ENCODE measurements at regions not wholly inside any gene's neighbourhood (a gene's known extent, or its start where the extent isn't known, plus 50 kb on each side); places are given as distances from the start of the nearest gene placed in this dataset.
A peak's percentile ranks its signal among the peaks of the same experiment; 100 is the strongest.
"Not testable (repeated sequence)": the region's sequence is repeated elsewhere in the genome, so short reads cannot be mapped to it uniquely, and the experiment has no call there.

DNA sequence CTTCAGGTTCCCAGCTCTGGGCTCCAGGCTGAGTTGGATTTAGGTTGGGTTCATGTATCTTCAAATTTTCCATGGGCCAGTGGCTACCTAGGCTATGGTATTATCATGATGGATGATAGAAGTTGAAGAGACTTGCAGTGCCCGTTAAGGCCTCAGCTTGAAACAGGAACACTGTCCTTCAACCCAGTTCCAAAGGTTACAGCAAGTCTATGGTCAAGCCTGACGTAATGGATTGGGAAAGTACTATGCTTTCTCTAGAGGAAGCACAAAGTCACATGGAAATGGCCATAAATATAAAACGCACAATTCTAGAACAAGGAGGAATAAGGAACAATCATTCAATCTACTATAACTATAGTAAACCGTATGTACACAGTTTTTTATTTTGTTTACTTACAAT is 593.2 kb downstream of the ZEB2 start:
- H3K36me3 Mint-ChIP-seq (ENCODE audit: low read depth) = no peaks in the 10 kb centered on the region
- H3K4me1 Mint-ChIP-seq = peaks cover 19% of the 10 kb centered on the region
- no peak for TF ChIP-seq CTCF (IDR thresholded peaks at IDR 0.05; ENCODE audit: unreplicated experiment in 3 of 3)
- H3K9me3 Mint-ChIP-seq = peaks cover 12% of the 10 kb centered on the region
- peak overlapping the region in 1 of 3 experiments; percentile 60 for H3K27ac Mint-ChIP-seq
- H3K4me3 Mint-ChIP-seq = no peak overlapping the region
- H3K27me3 Mint-ChIP-seq (ENCODE audit: low read depth) = no peaks in the 10 kb centered on the region

DNA sequence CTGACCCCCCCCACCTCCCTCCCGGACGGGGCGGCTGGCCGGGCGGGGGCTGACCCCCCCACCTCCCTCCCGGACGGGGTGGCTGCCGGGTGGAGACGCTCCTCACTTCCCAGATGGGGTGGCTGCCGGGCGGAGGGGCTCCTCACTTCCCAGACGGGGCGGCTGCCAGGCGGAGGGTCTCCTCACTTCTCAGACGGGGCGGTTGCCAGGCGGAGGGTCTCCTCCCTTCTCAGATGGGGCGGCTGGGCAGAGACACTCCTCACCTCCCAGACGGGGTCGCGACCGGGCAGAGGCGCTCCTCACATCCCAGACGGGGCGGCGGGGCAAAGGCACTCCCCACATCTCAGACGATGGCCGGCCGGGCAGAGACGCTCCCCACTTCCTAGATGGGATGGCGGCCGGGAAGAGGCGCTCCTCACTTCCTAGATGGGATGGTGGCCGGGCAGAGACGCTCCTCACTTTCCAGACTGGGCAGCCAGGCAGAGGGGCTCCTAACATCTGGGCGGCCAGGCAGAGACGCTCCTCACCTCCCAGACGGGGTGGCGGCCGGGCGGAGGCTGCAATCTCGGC is 597.6 kb downstream of the ZEB2 start:
- not testable (repeated sequence) for H3K4me3 Mint-ChIP-seq; H3K4me1 Mint-ChIP-seq; H3K27me3 Mint-ChIP-seq (ENCODE audit: low read depth)
- H3K27ac Mint-ChIP-seq = peak overlapping the region in 1 of 3 experiments; percentile 39
- peaks cover 36% of the 10 kb centered on the region for H3K9me3 Mint-ChIP-seq
- peaks cover 19% of the 10 kb centered on the region for H3K36me3 Mint-ChIP-seq (ENCODE audit: low read depth)

DNA sequence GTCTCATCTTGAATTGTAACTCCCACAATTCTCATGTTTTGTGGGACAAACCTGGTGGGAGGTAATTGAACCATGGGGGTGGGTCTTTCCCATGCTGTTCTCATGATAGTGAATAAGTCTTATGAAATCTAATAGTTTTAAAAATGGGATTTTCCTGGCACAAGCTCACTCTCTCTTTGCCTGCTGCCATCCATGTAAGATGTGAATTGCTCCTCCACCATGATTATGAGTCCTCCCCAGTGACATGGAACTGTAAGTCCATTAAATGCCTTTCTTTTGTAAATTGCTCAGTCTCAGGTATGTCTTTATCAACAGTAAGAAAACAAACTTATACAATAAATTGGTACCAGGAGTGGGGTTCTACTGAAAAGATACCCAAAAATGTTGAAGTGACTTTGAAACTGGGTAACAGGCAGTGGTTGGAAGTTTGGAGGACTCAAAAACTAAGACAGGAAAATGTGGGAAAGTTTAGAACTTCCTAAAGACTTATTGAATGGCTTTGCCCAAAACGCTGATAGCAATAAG is 601.4 kb downstream of the ZEB2 start:
- H3K4me3 Mint-ChIP-seq = no peak overlapping the region
- peaks cover 19% of the 10 kb centered on the region for H3K36me3 Mint-ChIP-seq (ENCODE audit: low read depth)
- H3K27me3 Mint-ChIP-seq (ENCODE audit: low read depth) = no peaks in the 10 kb centered on the region
- H3K27ac Mint-ChIP-seq = no peak overlapping the region
- peaks cover 46% of the 10 kb centered on the region for H3K9me3 Mint-ChIP-seq
- TF ChIP-seq CTCF (IDR thresholded peaks at IDR 0.05; ENCODE audit: unreplicated experiment in 3 of 3) = no peak
- peaks cover 4% of the 10 kb centered on the region for H3K4me1 Mint-ChIP-seq

DNA sequence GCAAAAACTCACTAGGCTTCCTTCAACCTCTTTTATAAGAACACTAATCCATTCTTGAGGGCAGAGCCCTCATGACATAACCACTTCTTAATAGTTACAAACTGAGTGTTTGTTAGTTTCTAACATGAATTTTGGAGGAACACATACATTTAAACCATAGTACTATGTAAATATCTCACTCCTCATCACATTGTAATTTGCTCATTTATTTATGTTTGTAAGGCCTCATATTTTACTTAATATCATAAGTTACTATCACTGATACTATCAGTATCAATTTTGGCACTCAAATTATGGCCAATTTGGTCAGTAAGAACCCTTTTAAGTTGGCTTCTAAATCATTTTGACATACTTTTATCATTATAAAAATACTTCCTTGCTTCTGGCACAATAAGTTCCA is 603.1 kb downstream of the ZEB2 start:
- Mint-ChIP-seq H3K4me3 (no peak overlapping the region), H3K27ac (no peak overlapping the region), H3K36me3 (ENCODE audit: low read depth) (peaks cover 19% of the 10 kb centered on the region), H3K4me1 (no peaks in the 10 kb centered on the region), H3K9me3 (peaks cover 39% of the 10 kb centered on the region), H3K27me3 (ENCODE audit: low read depth) (no peaks in the 10 kb centered on the region)
- no peak for TF ChIP-seq CTCF (IDR thresholded peaks at IDR 0.05; ENCODE audit: unreplicated experiment in 3 of 3)

- Mint-ChIP-seq H3K36me3 (ENCODE audit: low read depth) (no peaks in the 10 kb centered on the region), H3K4me1 (peaks cover 10% of the 10 kb centered on the region), H3K27me3 (ENCODE audit: low read depth) (no peaks in the 10 kb centered on the region), H3K4me3 (no peak overlapping the region), H3K9me3 (peaks cover 6% of the 10 kb centered on the region), H3K27ac (no peak overlapping the region)
- TF ChIP-seq CTCF (IDR thresholded peaks at IDR 0.05; ENCODE audit: unreplicated experiment in 3 of 3) = no peak
Measured at GRCh38 chr2:143909577-143910353, 610.2 kb downstream of the ZEB2 start.

DNA sequence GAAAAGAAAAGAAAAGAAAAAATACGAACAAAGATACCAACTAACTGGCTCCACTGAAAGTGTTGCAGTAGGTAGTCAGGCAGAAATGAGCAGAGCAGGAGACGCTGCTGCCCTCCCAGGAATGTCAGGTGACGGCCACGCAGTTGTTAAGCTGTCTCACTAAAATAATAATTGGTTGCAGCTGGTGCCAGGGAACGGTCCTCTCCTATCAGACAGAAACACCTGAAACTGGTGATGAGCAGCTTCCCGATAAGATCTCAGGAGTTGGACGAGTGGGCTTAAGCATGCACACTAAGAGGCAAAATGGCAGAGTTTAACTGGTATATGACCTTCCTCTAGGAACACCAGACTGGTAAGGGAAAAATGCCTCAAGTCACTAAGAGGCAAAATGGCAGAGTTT is 611.1 kb downstream of the ZEB2 start:
- peaks cover 2% of the 10 kb centered on the region for H3K9me3 Mint-ChIP-seq
- no peak for TF ChIP-seq CTCF (IDR thresholded peaks at IDR 0.05; ENCODE audit: unreplicated experiment in 3 of 3)
- no peak overlapping the region for H3K27ac Mint-ChIP-seq
- H3K4me1 Mint-ChIP-seq = peaks cover 10% of the 10 kb centered on the region
- no peaks in the 10 kb centered on the region for H3K36me3 Mint-ChIP-seq (ENCODE audit: low read depth)
- no peaks in the 10 kb centered on the region for H3K27me3 Mint-ChIP-seq (ENCODE audit: low read depth)
- no peak overlapping the region for H3K4me3 Mint-ChIP-seq
